HG03575 (cell line): ENCODE measurements at regions not wholly inside any gene's neighbourhood (a gene's known extent, or its start where the extent isn't known, plus 50 kb on each side); places are given as distances from the start of the nearest gene placed in this dataset.
"Not testable (repeated sequence)": the region's sequence is repeated elsewhere in the genome, so short reads cannot be mapped to it uniquely, and the experiment has no call there.

Experiments used
- ATAC-seq: cut with Tn5 transposase; IDR thresholded peaks from one replicate; pipeline ENCODE4 v1.9.1; 2021; ENCODE audit not compliant: unreplicated experiment, insufficient number of reproducible peaks, low FRiP score; ENCODE audit errors: extremely low read depth

GRCh38 chr10:124180947-124181549 is 87.7 kb upstream of the CHST15 start:
- ATAC-seq, result no peak

- ATAC-seq, result no peak
Measured at GRCh38 chr10:124180044-124180745, 86.8 kb upstream of the CHST15 start.

GRCh38 chr10:124179308-124180043 is 86.1 kb upstream of the CHST15 start:
- no peak for ATAC-seq

- no peak for ATAC-seq
Measured at GRCh38 chr10:124177180-124177518, 83.8 kb upstream of the CHST15 start.

DNA sequence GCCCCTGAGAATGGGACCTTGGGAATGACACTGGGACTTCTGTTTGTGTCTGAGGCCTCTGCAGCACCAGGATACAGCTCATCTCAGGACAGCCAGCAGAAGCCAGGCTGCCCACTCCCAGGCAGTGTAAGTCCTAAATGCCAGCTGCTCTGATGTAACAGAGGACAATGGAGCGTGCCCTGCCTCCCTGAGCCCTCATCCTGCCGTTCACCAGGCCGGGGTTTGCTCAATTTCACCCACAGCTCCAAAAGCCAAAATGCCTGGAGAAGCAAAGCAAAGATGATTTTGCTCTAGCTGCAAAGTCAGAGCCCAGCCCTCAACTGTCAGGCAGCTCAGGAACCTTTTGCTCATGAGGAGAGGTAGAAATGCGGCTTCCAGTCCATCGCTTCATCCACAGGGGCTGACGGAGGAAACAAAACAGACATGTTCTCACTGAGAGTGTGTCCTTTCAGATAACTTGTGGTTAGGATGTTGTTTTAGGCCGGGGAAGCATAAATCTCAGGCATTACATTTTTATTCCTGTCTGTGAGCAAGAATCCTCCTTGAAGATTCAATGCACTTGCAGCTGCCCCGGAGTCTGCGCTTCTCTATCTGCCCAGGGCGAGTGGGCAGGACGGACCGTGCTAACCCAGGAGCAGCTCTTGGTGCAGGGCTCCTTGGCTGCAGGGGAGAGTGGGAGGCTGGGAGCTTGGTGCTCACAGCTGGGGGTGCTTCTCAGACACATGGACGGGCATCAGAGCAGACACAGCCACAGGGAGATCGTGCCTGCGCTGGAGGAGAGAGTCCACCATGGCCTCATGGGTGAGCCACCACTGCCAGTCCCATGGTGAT is 83.2 kb upstream of the CHST15 start:
- ATAC-seq, result no peak

DNA sequence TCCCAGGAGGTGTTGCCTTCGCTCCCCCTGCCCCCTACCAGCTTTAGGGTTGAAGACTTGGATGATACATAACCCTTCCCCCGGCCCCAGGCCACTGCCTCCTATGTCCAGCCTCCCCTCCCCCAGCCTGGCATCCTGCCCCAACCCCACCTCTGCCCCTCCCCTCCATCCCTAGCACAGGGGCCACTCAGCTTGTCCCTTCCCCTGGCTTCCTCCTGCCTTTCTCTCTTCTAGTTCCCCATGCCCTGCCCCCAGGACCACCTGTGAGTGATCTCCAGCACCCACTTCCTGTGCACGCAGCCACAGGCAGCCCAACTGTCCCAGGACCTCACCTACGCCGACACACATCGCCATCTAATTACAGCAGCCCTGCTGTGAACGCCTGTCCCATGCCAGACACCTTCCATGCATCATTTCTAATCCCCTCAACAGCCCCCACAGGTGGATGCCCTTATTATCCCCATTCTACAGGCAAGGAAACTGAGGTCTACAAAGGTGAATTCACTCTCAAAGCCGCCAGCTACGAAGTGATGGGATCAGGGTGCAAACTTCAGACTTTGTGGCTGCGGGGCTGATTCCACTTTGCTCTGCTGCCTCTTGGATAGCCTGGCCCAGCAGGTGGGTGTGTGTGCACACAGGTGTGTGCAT is 82.4 kb upstream of the CHST15 start:
- ATAC-seq, result no peak

- no peak for ATAC-seq
Measured at GRCh38 chr10:124174673-124175645, 81.6 kb upstream of the CHST15 start.

- no peak for ATAC-seq
Measured at GRCh38 chr10:124174071-124174566, 80.7 kb upstream of the CHST15 start.

GRCh38 chr10:124173298-124173900 is 80.0 kb upstream of the CHST15 start:
- ATAC-seq, result no peak

DNA sequence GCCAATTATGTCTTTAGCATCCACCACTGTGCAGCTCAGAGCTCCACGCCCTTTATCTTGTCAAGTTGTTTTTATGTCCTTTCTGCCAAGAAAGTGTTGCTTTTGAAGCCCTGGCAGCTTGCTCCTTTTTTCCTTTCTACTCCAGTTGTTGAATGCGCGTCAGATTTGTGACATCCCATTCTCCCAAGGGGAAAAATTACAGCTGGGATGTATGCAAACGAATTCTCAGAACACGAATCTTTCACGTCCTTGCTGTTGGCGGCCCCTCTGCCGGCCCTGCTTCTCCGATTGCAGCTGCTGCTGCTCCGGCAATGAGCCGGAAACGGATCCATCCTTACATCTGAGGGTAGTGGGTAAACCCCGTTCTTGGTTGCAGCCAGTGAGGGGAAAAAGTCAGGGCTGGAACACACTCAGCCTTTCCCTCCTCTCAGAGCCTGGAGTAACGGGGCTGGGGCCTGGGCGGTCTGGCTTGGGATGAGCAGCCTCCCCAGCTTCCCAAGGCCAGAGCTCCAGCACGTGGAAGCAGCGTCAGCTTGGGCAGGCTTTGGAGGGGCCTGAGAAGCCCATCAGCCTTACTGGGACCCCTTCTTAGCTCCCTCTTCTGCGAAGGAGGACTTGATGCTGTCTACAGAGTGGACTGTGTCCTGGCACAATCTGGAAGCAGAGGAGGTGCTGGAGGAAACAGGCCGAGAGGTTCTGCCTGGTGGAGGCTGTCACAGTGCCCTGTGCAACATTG is 79.0 kb upstream of the CHST15 start:
- ATAC-seq, result no peak

DNA sequence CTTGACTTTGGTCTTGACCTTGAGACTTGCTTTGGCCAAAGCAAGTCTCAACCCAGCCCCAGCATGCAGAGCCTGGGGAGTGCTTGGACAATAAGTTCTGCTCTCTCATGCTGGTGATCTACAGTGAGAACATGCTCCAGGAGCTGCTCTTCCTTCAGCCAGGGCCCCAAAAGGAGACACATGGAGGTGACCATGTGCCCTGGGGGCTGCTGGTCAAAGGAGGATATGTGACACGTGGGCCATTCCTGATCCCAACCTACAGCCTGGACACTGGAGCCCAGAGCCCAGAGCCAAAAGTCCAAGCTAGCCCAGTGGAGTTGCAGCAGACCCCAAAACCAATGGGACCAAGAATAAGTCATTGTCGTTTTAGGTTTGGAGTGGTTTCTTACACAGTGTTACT is 78.2 kb upstream of the CHST15 start:
- ATAC-seq, result no peak

GRCh38 chr10:124170631-124171030 is 77.2 kb upstream of the CHST15 start:
- ATAC-seq, result no peak

- ATAC-seq, result no peak
Measured at GRCh38 chr10:124168991-124169802, 75.8 kb upstream of the CHST15 start.

DNA sequence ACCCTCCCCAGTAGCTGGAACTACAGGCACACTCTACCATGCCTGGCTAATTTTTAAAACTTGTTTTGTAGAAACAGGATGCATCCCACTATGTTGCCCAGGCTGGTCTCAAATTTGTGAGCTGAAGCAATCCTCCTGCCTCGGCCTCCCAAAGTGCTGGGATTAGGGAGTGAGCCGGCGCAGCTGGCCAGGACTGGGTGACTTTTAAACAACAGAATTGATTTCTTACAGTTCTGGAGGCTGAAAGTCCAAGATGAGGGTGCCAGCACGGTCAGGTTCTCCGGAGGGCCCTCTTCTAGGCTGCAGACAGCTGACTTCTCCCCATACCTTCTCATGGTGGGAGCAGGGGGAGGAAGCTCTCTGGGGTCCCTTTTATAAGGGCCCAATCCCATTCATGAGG is 75.2 kb upstream of the CHST15 start:
- ATAC-seq, result no peak

DNA sequence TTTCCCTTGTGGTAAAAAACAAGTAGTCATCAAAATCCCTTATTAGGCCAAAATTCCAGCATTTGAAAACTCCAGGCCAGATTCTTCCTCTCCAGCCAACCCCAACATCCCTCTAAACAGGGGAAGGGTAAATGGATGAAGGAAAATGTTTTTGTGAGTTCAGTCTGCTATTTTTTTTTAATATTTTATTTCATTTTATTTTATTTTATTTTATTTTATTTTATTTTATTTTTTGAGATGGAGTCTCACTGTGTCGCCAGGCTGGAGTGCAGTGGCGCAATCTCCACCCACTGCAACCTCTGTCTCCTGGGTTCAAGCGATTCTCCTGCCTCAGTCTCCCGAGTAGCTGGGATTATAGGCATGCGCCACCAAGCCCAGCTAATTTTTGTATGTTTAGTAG is 74.5 kb upstream of the CHST15 start:
- ATAC-seq, result not testable (repeated sequence)
